Neural progenitor cell (in vitro differentiated cells): ENCODE measurements at regions not wholly inside any gene's neighbourhood (a gene's known extent, or its start where the extent isn't known, plus 50 kb on each side); places are given as distances from the start of the nearest gene placed in this dataset.

Experiments used
- DNase-seq: peaks from one replicate; pipeline ENCODE4 v3.0.0-alpha.2; 2016; ENCODE audit warnings: low spot score
- H2AFZ ChIP-seq: fragments of 200-600 bp; sonication (generic); replicated peaks from 2 replicates; pipeline ENCODE4 v1.6.1; 2016; ENCODE audit warnings: antibody characterized with exemption
- H3F3A ChIP-seq: fragments of 200-600 bp; sonication (generic); 2 replicates; pipeline ENCODE4 v1.6.1; 2016; ENCODE audit warnings: antibody characterized with exemption, low read depth
- H3K27ac ChIP-seq: fragments of 200-600 bp; sonication (generic); 2 replicates; pipeline ENCODE4 v1.5.1; 2016; ENCODE audit warnings: mild to moderate bottlenecking
- H3K27me3 ChIP-seq: fragments of 200-600 bp; sonication (generic); 2 replicates; pipeline ENCODE4 v1.6.1; 2016; ENCODE audit warnings: mild to moderate bottlenecking, moderate library complexity
- H3K36me3 ChIP-seq: fragments of 200-600 bp; sonication (generic); 2 replicates; pipeline ENCODE4 v1.5.1; 2016
- H3K4me1 ChIP-seq: fragments of 200-600 bp; sonication (generic); 2 replicates; pipeline ENCODE4 v1.6.1; 2016; ENCODE audit warnings: mixed run types
- H3K4me2 ChIP-seq: fragments of 200-600 bp; sonication (generic); 2 replicates; pipeline ENCODE4 v1.6.1; 2016
- H3K4me3 ChIP-seq: fragments of 200-600 bp; sonication (generic); 2 replicates; pipeline ENCODE4 v1.5.1; 2016
- H3K79me2 ChIP-seq: fragments of 200-600 bp; sonication (generic); 2 replicates; pipeline ENCODE4 v1.6.1; 2016; ENCODE audit warnings: low read depth
- H3K9ac ChIP-seq: fragments of 200-600 bp; sonication (generic); 2 replicates; pipeline ENCODE4 v1.6.1; 2016
- H3K9me3 ChIP-seq: fragments of 200-600 bp; sonication (generic); 2 replicates; pipeline ENCODE4 v1.5.1; 2016; ENCODE audit warnings: low read depth
- H4K20me1 ChIP-seq: fragments of 200-600 bp; sonication (generic); 2 replicates; pipeline ENCODE4 v1.6.1; 2016; ENCODE audit warnings: low read depth
- H3K27ac Mint-ChIP-seq: 3 replicates; pipeline ENCODE4 v1.8.0; 2021; ENCODE audit warnings: mixed read lengths
- H3K27me3 Mint-ChIP-seq: 2 replicates; pipeline ENCODE4 v1.8.0; 2022; ENCODE audit warnings: low read depth, mild to moderate bottlenecking, inconsistent platforms, moderate library complexity, mixed read lengths; ENCODE audit not compliant: insufficient read depth
- H3K36me3 Mint-ChIP-seq: 3 replicates; pipeline ENCODE4 v1.8.0; 2021; ENCODE audit warnings: mixed read lengths
- H3K4me1 Mint-ChIP-seq: 3 replicates; pipeline ENCODE4 v1.8.0; 2021; ENCODE audit warnings: mixed read lengths
- H3K4me3 Mint-ChIP-seq: 3 replicates; pipeline ENCODE4 v1.8.0; 2021; ENCODE audit warnings: mild to moderate bottlenecking, moderate library complexity, mixed read lengths
- H3K9me3 Mint-ChIP-seq: 3 replicates; pipeline ENCODE4 v1.8.0; 2020; ENCODE audit warnings: mixed read lengths
- EZH2 ChIP-seq: fragments of 200-600 bp; sonication (generic); IDR thresholded peaks from 2 replicates; pipeline ENCODE4 v1.6.1; 2017; ENCODE audit warnings: antibody characterized with exemption, mild to moderate bottlenecking, moderate library complexity
- EZH2phosphoT487 ChIP-seq: fragments of 200-600 bp; sonication (generic); IDR thresholded peaks from 2 replicates; pipeline ENCODE4 v1.6.1; 2017; ENCODE audit warnings: antibody characterized with exemption
- TF ChIP-seq, protein P1 (sequence below): fragments of 200-600 bp; sonication (generic); IDR thresholded peaks from 2 replicates; pipeline ENCODE4 v1.5.1; 2017; ENCODE audit warnings: antibody characterized with exemption, mild to moderate bottlenecking

- H2AFZ ChIP-seq, result peak overlapping the region; percentile 82
- no peak overlapping the region for H3K4me3 Mint-ChIP-seq
- no peaks in the 10 kb centered on the region for H3K9me3 ChIP-seq
- no peaks in the 10 kb centered on the region for H3K79me2 ChIP-seq
- H3F3A ChIP-seq, result no peaks in the 10 kb centered on the region
- DNase-seq, result no peak
- no peak overlapping the region for H3K4me2 ChIP-seq
- peaks cover 3% of the 10 kb centered on the region for H3K27me3 Mint-ChIP-seq
- no peaks in the 10 kb centered on the region for H3K36me3 Mint-ChIP-seq
- no peaks in the 10 kb centered on the region for H3K27me3 ChIP-seq
- H3K9ac ChIP-seq, result no peak overlapping the region
- H3K27ac ChIP-seq, result no peak overlapping the region
- H3K4me1 Mint-ChIP-seq, result no peaks in the 10 kb centered on the region
- no peaks in the 10 kb centered on the region for H3K9me3 Mint-ChIP-seq
- H3K4me3 ChIP-seq, result no peak overlapping the region
- H3K4me1 ChIP-seq, result no peaks in the 10 kb centered on the region
- TF ChIP-seq, protein P1, sequence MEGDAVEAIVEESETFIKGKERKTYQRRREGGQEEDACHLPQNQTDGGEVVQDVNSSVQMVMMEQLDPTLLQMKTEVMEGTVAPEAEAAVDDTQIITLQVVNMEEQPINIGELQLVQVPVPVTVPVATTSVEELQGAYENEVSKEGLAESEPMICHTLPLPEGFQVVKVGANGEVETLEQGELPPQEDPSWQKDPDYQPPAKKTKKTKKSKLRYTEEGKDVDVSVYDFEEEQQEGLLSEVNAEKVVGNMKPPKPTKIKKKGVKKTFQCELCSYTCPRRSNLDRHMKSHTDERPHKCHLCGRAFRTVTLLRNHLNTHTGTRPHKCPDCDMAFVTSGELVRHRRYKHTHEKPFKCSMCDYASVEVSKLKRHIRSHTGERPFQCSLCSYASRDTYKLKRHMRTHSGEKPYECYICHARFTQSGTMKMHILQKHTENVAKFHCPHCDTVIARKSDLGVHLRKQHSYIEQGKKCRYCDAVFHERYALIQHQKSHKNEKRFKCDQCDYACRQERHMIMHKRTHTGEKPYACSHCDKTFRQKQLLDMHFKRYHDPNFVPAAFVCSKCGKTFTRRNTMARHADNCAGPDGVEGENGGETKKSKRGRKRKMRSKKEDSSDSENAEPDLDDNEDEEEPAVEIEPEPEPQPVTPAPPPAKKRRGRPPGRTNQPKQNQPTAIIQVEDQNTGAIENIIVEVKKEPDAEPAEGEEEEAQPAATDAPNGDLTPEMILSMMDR, result no peak
- TF ChIP-seq EZH2phosphoT487 (no peak), EZH2 (no peak)
- H3K27ac Mint-ChIP-seq, result no peak overlapping the region
- no peaks in the 10 kb centered on the region for H4K20me1 ChIP-seq
- no peaks in the 10 kb centered on the region for H3K36me3 ChIP-seq
Measured at GRCh38 chr5:24177821-24178220, 467.0 kb downstream of the CDH10 start.

DNA sequence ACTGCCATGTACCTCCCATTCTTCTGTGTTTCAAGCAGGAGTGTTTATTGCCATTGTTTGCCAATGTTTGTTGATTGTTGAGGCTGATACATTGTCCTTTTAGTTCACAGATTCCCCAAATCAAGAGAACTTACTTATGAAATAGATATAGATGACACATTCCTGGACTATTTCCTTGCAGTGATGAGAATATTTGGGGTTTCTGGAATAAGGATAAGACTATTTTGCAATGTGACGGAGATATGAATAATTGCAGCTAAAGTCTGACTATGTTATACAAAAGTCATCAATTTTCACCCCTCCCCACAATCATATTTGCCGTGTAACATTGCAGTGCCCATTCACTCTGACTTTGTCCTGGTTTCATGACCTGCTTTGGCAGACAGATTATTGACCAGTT lies 460.8 kb downstream of the CDH10 start:
- Histone ChIP-seq H3K4me3 (no peak overlapping the region), H3K9ac (no peak overlapping the region), H3K27ac (no peak overlapping the region), H3K9me3 (no peaks in the 10 kb centered on the region), H3K4me1 (no peaks in the 10 kb centered on the region), H3K36me3 (no peaks in the 10 kb centered on the region), H3K27me3 (no peaks in the 10 kb centered on the region), H3K79me2 (no peaks in the 10 kb centered on the region), H2AFZ (peak overlapping the region; percentile 42), H3F3A (no peaks in the 10 kb centered on the region), H3K4me2 (no peak overlapping the region), H4K20me1 (no peaks in the 10 kb centered on the region)
- peaks cover 6% of the 10 kb centered on the region for H3K27me3 Mint-ChIP-seq
- H3K9me3 Mint-ChIP-seq, result no peaks in the 10 kb centered on the region
- H3K4me3 Mint-ChIP-seq, result no peak overlapping the region
- no peak overlapping the region for H3K27ac Mint-ChIP-seq
- H3K4me1 Mint-ChIP-seq, result no peaks in the 10 kb centered on the region
- no peak for DNase-seq
- no peaks in the 10 kb centered on the region for H3K36me3 Mint-ChIP-seq
- TF ChIP-seq EZH2phosphoT487 (no peak), EZH2 (no peak)
- TF ChIP-seq, protein P1, result no peak

DNA sequence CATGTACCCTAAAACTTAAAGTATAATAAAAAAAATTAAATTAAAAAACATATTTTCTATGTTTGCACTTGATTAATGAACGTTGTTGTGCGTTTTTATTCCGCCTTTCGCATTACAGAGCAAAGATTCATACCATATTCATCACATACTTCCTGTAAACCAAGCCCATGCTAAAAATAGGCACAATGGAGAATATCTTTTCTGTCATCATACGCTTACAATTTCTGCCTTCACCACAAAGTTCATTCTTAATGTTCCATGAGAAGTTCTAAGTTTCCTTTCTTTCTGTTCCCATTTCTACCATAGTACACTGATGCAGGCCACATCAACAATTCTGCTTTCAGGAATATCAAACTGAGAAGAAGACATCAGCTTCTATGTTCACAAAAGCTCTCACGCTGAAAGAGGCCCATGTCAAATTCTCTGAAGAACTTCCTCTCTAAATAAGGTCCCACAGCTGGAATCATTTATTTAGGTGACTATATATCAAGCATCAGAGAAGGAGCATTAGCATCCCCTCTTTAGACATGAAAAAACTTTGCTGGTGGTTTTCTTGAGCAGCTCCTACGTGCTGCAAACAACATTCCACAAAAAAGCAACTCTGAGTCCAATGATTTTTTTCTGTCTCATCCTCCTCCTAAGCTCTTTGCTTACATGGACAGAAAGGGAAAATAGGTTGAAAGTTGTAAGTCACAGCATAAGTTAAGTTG lies 456.4 kb downstream of the CDH10 start:
- Mint-ChIP-seq H3K27me3 (peaks cover 4% of the 10 kb centered on the region), H3K9me3 (no peaks in the 10 kb centered on the region), H3K4me1 (no peaks in the 10 kb centered on the region), H3K27ac (no peak overlapping the region), H3K4me3 (no peak overlapping the region), H3K36me3 (no peaks in the 10 kb centered on the region)
- H3K4me3 ChIP-seq, result no peak overlapping the region
- H2AFZ ChIP-seq, result no peak overlapping the region
- H3K4me1 ChIP-seq, result no peaks in the 10 kb centered on the region
- no peaks in the 10 kb centered on the region for H3K36me3 ChIP-seq
- no peaks in the 10 kb centered on the region for H3F3A ChIP-seq
- DNase-seq, result no peak
- H3K79me2 ChIP-seq, result no peaks in the 10 kb centered on the region
- H4K20me1 ChIP-seq, result no peaks in the 10 kb centered on the region
- H3K27me3 ChIP-seq, result no peaks in the 10 kb centered on the region
- no peak overlapping the region for H3K4me2 ChIP-seq
- no peak overlapping the region for H3K27ac ChIP-seq
- no peaks in the 10 kb centered on the region for H3K9me3 ChIP-seq
- TF ChIP-seq, protein P1, result no peak
- TF ChIP-seq EZH2phosphoT487, result no peak
- no peak for TF ChIP-seq EZH2
- no peak overlapping the region for H3K9ac ChIP-seq
